ENCODE measurements at regions not wholly inside any gene's neighbourhood (a gene's known extent, or its start where the extent isn't known, plus 50 kb on each side); places are given as distances from the start of the nearest gene placed in this dataset.

DNA sequence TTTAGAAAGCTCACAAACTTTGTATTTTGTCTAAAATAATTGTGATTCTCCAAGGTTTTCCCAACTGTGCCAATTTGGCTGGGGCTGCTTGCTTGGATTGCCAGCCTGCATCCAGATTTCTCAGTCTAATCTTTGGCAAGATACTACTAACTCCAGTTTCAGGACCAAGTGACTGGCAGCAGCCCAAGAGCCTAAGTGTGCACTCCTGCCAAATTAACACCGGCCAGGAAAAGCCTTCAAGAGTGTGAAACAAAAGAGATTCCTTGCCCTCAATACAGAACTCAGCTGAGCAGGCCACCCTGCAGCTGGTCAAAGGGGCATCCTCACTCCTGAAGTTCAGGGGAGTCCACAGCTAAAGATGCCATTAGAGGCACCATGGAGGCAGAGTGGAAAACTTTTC, 589.0 kb upstream of the ACVR2A start:
- no peak for DNase-seq

- DNase-seq = no peak
These were observed 594.0 kb upstream of the ACVR2A start for GRCh38 chr2:147250652-147251356.

GRCh38 chr2:147247749-147248148, 597.1 kb upstream of the ACVR2A start:
- no peak for DNase-seq

- DNase-seq = no peak
These were observed 602.4 kb upstream of the ACVR2A start for GRCh38 chr2:147242445-147242844.

DNA sequence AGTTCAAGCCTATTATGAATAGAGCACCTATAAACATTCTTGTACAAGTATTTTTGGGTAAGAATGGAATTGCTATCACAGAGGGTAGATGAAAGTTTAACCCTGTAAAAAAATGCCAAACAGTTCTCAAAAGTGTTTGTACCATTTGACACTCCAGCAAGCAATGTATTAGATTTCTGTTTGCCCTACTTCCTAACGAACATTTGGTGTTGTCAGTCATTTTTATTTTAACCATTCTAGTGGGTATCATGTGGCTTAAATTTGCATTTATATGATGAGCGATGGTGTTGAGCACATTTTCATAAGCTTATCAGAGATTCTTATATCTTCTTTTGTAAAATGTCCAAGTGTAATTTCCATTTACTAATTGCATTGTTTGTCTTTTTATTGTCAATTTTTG, 608.2 kb upstream of the ACVR2A start:
- no peak for DNase-seq

DNA sequence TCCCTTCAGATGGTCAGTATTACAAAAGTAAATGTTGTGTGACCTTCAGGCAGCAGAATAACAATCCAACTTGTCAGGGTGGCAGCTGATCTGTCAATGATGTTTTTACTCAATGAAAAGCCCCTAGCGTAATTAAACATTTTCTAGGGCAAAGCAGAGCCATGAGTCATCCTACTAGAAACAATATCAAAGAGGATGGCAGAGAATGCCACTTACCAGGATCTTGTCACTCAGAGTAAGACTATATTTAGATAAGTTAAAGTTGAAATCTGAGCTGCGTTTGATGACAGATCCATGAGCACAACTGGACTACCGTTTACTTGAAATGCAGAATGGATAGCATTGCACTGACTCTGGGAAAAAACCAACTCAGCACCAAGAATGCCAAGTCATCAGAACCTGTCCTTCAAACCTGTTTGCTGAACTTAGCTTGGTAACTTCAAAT, 612.6 kb upstream of the ACVR2A start:
- DNase-seq = no peak

DNA sequence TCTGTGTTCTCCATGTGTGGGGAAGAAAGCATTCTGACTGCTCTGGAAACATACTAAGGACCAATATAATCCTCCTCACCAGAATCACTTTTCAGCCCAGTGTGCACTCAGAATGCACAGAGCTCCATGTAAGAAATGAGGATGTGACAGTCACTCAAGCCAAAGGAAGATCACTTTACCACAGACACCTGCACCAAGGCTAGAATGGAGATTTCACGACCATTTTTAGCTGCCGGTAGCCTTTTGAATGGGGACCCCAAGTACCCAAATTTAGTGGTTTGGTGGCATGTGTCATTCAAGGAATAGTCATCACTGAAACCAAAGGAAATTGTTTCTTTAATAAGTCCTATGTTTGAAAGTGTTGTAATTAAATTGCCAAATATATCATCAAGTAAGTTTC, 613.2 kb upstream of the ACVR2A start:
- DNase-seq = no peak

GRCh38 chr2:147231081-147231480, 613.7 kb upstream of the ACVR2A start:
- DNase-seq = no peak

- DNase-seq = no peak
These were observed 617.5 kb upstream of the ACVR2A start for GRCh38 chr2:147227313-147227712.

GRCh38 chr2:147224070-147224469, 620.8 kb upstream of the ACVR2A start:
- no peak for DNase-seq

DNA sequence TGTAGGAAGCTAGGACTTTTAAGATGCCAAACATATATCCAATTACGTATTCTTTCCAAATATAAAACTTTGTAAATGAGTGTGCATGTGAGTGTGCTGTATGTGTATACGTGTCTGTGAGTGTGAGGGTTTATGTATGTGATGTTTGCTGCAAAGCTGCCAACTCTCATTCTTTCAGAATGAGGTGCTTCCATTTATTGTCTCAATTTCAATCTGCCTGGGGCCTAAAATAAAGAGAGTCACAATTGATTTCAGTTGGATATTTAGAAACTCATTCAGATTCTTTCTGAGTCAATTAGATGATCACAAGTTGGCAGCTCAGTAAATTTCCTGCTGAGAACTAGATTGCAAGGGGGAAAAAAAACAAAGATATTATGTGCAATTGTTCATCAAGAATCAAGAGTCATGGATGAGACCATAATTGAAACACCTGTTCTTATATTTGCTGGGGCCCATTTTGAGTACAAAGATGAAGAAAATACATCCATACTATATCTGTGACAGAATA, 621.2 kb upstream of the ACVR2A start:
- DNase-seq = no peak

GRCh38 chr2:147223119-147223518, 621.7 kb upstream of the ACVR2A start:
- DNase-seq = no peak

DNA sequence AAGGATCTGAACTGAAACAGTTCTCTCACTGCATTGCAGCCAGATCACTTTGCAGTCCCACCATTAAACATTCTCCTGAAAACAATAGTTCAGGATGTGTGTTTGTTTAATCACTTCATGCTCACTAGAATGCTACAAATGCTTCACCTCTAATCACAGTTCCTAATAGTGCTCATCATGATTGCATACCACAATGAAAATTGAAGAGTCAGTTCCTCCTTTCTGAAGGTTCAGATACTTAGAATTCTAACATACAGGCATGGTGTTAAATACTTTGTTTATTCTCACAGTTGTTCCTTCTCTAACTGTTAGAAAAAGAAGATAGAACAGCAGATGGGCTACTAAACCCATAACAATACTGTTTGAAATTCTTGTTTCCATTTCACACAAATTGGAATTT, 622.3 kb upstream of the ACVR2A start:
- DNase-seq = no peak

DNA sequence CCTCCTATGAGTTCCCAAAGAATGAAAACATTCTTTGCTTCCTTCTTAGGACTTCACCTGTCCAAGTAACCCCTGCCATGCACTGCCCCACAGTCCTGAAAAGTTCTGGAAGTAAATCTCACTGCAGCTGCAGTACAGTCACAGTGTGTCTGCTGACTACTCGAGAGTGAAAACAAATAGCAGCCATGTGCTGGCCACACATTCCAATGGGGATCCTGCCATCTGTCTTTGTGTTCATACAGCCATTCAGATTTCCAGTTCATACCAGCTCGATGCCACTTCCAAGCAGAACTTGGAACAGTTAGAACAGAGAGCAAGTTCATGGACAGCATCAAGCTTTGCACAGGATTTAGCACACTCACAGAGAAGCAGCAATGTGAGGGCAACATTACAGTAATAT, 629.9 kb upstream of the ACVR2A start:
- no peak for DNase-seq

DNA sequence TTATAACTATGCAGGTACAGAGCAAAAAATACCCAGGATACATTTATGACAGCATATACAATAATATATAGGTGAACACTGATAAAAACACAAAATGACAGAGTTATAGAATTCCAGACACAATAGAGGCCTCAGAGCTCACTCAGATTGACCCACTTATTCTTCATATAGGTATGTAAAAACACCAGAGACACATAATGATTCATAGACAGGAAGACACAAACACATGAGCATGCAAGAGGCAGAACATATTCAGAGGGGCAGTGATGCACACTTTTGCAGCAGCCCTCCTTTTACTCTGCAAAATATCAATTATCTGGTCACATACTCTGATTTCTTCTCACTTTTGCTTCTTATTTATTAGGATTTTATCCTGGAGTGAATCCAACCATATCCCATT, 633.3 kb upstream of the ACVR2A start:
- DNase-seq = no peak

DNA sequence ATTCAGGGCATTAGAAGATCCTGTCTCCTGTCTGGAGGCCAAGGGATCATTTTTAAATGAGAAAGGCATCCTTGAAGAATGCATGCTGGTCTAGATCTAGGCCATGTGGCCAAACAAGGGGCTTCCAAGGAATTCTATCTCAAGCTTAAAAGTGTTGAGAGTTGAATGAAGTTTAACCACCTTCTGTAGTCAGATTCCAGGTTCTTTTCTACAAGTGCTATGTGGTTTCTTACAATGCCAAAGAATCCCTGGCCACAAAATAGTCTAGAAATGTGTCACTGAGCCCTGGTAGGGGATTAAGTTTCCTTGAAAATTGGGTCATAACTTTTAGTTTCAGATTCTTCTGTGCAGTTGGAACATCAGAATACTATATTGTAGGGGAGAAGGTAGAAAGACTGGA, 640.7 kb upstream of the ACVR2A start:
- peak; percentile 58 for DNase-seq

DNA sequence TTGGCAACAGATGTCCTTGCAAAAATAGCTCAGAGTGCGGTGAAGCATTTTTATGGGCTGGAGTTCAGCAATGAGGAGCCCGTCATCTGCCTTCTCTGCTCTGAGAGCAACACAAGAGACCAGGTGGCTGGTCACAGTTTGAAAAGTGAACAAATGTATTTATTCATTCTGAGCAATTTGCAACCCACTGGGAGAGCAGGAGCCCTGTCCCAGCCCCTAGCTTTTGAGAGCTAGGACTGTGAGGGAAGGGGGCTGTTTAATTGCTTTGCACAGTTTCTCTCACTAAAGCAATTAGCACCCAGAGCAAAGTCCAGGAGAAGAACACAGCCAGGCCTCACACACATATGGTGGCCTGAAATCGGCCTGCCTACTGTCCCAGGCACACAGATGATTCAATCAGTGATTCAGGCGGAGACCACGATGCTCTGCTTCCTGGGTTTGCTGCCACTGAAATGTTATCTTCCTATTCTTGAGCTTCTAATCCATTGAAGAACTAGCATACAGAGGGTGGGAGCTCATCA, 646.1 kb upstream of the ACVR2A start:
- no peak for DNase-seq

DNA sequence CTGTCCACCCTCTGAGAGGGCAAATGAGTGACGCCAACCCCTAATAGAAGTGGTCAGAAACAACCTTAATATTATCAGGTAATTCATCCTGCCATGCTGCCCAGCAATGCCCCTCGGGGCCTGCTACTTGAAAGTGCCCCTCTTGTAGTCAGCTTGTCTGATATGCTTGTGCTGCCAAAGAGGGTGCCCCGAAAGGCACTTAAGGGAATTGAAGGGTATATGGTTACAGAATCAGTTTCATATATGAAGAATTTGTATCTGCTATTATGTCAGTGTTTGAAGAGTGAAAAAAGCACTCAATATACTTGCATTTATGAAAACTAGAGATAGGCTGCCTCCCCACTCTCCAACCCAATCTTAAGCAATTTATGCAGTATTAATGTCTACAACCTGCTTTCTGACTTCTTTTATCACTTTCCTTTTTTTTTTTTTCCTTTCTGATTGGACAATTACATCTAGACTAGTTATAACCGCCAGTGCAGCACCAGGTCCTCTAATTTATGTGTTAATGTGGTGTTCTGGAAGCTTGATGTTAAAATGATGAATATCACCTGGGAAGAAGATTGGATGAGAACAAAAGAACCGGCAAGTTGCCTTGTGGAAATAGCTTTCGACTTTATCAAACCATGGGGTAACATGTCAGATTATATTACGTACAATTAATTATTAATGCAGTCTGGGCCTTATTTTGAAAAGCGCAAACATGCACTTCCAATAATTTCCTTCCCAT, 646.9 kb upstream of the ACVR2A start:
- DNase-seq = no peak

- no peak for DNase-seq
These were observed 662.6 kb upstream of the ACVR2A start for GRCh38 chr2:147182260-147182659.

- no peak for DNase-seq
These were observed 663.3 kb upstream of the ACVR2A start for GRCh38 chr2:147181351-147182029.

- no peak for DNase-seq
These were observed 667.6 kb upstream of the ACVR2A start for GRCh38 chr2:147177071-147177857.

- DNase-seq = no peak
These were observed 670.0 kb upstream of the ACVR2A start for GRCh38 chr2:147174824-147175254.

GRCh38 chr2:147173798-147174197, 671.0 kb upstream of the ACVR2A start:
- no peak for DNase-seq
